Skin epidermis (tissue), 12 donors: ENCODE measurements at regions not wholly inside any gene's neighbourhood (a gene's known extent, or its start where the extent isn't known, plus 50 kb on each side); places are given as distances from the start of the nearest gene placed in this dataset.

Experiments
- H3K27ac ChIP-seq, 21 experiments: fragments of 200-600 bp; sonication (generic) in 11 of 21; one replicate each; pipeline ENCODE4 v1.5.0; 2020; ENCODE audit warnings: mild to moderate bottlenecking in 3 of 21, inconsistent platforms in 2 of 21, moderate library complexity in 2 of 21
- H3K4me3 ChIP-seq, 7 experiments: fragments of 200-600 bp; sonication (generic) in 2 of 7; one replicate each; pipeline ENCODE4 v1.5.0; 2020; ENCODE audit warnings: inconsistent platforms in 2 of 7, mild to moderate bottlenecking in 2 of 7, moderate library complexity in 1 of 7

- no peak overlapping the region for H3K4me3 ChIP-seq
- H3K27ac ChIP-seq: no peak overlapping the region
Observed at GRCh38 chr3:178043084-178043483, 493.2 kb upstream of the KCNMB2 start.

- Histone ChIP-seq H3K27ac (no peak overlapping the region), H3K4me3 (no peak overlapping the region)
Observed at GRCh38 chr3:178044320-178044719, 491.9 kb upstream of the KCNMB2 start.

GRCh38 chr3:178047496-178047895 is 488.7 kb upstream of the KCNMB2 start:
- Histone ChIP-seq H3K27ac (no peak overlapping the region), H3K4me3 (no peak overlapping the region)

- Histone ChIP-seq H3K27ac (no peak overlapping the region), H3K4me3 (no peak overlapping the region)
Observed at GRCh38 chr3:178048768-178049167, 487.5 kb upstream of the KCNMB2 start.

- H3K27ac ChIP-seq: no peak overlapping the region
- H3K4me3 ChIP-seq: no peak overlapping the region
Observed at GRCh38 chr3:178054471-178054870, 481.8 kb upstream of the KCNMB2 start.

- no peak overlapping the region for H3K4me3 ChIP-seq
Observed at GRCh38 chr3:178055939-178056338, 480.3 kb upstream of the KCNMB2 start.

GRCh38 chr3:178056868-178057267 is 479.4 kb upstream of the KCNMB2 start:
- no peak overlapping the region for H3K4me3 ChIP-seq
- H3K27ac ChIP-seq: no peak overlapping the region

More at GRCh38 chr3:178055939-178056338, 480.3 kb upstream of the KCNMB2 start:
- H3K27ac ChIP-seq: no peak overlapping the region

GRCh38 chr3:178058629-178059028 is 477.6 kb upstream of the KCNMB2 start:
- H3K4me3 ChIP-seq: no peak overlapping the region
- H3K27ac ChIP-seq: peak overlapping the region in 1 of 21 experiments; percentile 38

- peak overlapping the region in 1 of 21 experiments; percentile 38 for H3K27ac ChIP-seq
Observed at GRCh38 chr3:178059119-178059518, 477.1 kb upstream of the KCNMB2 start.

GRCh38 chr3:178059836-178060235 is 476.4 kb upstream of the KCNMB2 start:
- Histone ChIP-seq H3K27ac (peak overlapping the region in 1 of 21 experiments; percentile 38), H3K4me3 (no peak overlapping the region)

More at GRCh38 chr3:178059119-178059518, 477.1 kb upstream of the KCNMB2 start:
- H3K4me3 ChIP-seq: no peak overlapping the region

GRCh38 chr3:178060407-178060806 is 475.8 kb upstream of the KCNMB2 start:
- no peak overlapping the region for H3K27ac ChIP-seq
- no peak overlapping the region for H3K4me3 ChIP-seq

- Histone ChIP-seq H3K27ac (no peak overlapping the region), H3K4me3 (no peak overlapping the region)
Observed at GRCh38 chr3:178062126-178062525, 474.1 kb upstream of the KCNMB2 start.

GRCh38 chr3:178063461-178063860 is 472.8 kb upstream of the KCNMB2 start:
- H3K4me3 ChIP-seq: no peak overlapping the region
- H3K27ac ChIP-seq: no peak overlapping the region

GRCh38 chr3:178067721-178068120 is 468.5 kb upstream of the KCNMB2 start:
- Histone ChIP-seq H3K4me3 (no peak overlapping the region), H3K27ac (no peak overlapping the region)

- no peak overlapping the region for H3K27ac ChIP-seq
- no peak overlapping the region for H3K4me3 ChIP-seq
Observed at GRCh38 chr3:178072391-178073305, 463.6 kb upstream of the KCNMB2 start.

GRCh38 chr3:178073366-178073765 is 462.9 kb upstream of the KCNMB2 start:
- no peak overlapping the region for H3K27ac ChIP-seq

GRCh38 chr3:178075344-178075743 is 460.9 kb upstream of the KCNMB2 start:
- Histone ChIP-seq H3K4me3 (no peak overlapping the region), H3K27ac (no peak overlapping the region)

More at GRCh38 chr3:178073366-178073765, 462.9 kb upstream of the KCNMB2 start:
- no peak overlapping the region for H3K4me3 ChIP-seq

GRCh38 chr3:178078953-178079352 is 457.3 kb upstream of the KCNMB2 start:
- peak overlapping the region in 9 of 21 experiments; percentile 6 to 62 (median 31) for H3K27ac ChIP-seq

GRCh38 chr3:178079966-178080365 is 456.3 kb upstream of the KCNMB2 start:
- Histone ChIP-seq H3K4me3 (no peak overlapping the region), H3K27ac (peak overlapping the region in 1 of 21 experiments; percentile 62)

More at GRCh38 chr3:178078953-178079352, 457.3 kb upstream of the KCNMB2 start:
- H3K4me3 ChIP-seq: no peak overlapping the region

GRCh38 chr3:178082326-178082906 is 453.8 kb upstream of the KCNMB2 start:
- no peak overlapping the region for H3K27ac ChIP-seq
- H3K4me3 ChIP-seq: no peak overlapping the region
